GM20431 (cell line): ENCODE measurements at regions not wholly inside any gene's neighbourhood (a gene's known extent, or its start where the extent isn't known, plus 50 kb on each side); places are given as distances from the start of the nearest gene placed in this dataset.

ENCODE experiments used
- in situ Hi-C: fragments of 300-500 bp; cut with MseI, MboI; formaldehyde crosslinking; loops from one replicate; pipeline ENCODE4 v1.15.0; 2020; ENCODE audit warnings: low sequenced_read_pairs; ENCODE audit not compliant: unreplicated experiment

DNA sequence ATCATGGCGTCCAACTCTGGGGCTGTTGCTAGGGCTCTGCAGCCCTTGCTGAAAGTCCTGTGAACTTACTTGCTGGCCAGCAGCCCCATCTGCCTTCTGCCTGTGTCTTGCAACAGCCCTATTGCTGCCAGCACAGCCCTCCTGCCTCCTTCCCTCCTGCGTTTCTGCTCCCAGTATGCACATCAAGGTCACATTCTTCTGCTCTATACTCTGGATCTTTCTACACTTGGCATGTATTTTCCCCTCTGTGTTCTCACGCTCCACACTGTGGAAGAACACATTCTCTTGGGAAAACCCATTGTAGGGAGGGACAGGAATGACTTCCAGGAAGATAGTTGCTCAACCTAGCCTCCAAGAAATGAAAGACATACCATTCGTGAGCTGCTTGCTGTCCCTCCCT lies 80.9 kb upstream of the PHACTR2 start:
- in situ Hi-C loops: loop anchor here (25.0 kb wide), 1 partner anchor 415 kb away; the partner anchor contains the start of gene PLAGL1

DNA sequence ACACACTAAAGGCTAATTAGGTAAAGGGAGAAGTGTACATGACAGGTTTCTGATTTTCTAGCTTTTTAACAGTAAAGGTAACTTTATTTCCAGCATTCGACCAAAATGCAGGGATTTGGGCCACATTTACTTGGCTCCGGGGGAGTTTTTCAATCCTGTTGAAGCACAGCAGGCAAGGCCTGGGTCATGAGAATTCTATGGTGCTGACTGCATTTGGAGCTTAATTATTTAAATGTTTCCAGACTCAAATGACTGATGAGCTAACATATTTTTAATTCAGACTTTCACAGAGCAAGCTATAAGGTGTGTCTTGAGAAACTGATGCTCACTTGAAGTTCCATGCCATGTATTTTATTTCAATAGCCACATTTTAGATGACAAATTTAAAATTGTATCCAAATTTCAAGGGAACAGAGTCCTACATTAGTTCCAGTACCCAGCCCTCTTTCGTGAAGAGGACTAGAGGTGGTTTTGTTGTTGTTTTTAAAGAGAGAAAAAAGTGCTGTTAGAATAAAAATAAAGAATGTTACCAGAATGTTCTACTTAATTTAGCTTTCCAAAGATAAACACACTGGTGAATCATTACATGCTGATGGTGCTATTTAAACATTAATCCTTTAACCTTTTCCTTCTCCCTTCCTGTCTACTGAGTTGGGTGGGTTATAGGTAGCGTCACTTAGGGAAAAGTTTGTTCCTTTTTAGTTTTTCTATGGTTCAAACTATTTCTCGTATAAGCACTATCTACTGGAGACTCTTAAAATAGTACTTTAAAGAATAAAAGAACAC lies 82.3 kb upstream of the PHACTR2 start:
- in situ Hi-C loops: loop anchor here (25.0 kb wide), 1 partner anchor 417 kb away; the partner anchor contains the start of gene PLAGL1

DNA sequence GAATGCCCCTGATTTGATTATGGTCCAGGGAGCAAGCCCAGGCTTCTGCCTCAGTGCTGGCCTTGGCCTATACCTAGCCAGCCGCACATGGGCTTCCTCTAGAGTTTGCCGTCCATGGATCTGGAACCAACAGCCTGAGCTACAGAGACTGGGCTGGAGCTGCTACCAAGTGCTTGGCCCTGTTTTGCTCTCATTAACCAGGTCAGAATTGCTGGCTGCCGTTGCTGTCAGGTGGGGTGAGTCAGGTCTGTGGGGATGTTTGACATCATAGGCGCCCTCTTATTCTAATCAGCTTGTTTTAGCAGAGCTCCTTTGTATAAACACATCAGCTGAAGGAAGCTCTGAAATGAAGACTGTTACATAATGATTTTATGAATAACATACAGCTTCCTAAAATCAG lies 83.1 kb upstream of the PHACTR2 start:
- in situ Hi-C loops: loop anchor here (25.0 kb wide), 1 partner anchor 418 kb away; the partner anchor contains the start of gene PLAGL1

DNA sequence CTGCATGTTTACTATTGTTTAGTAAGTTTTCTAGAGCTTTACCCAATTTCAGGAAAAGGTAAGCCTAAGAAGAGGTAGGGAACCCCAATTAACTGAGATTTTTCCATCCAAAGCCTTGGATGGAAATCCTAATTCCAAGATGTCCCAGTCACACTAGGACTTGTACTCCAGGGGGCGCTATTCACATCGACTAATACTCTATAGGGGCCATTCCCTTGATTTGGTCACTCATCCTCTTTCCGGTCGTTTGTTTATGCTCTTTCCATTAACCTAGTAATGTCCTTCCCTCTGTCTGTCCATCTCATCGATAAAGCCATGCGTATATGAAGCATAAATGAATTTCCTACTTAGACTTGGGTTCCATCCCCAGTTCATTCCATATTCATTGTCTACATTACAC lies 80.8 kb upstream of the FUCA2 start:
- in situ Hi-C loops: loop anchor here (25.0 kb wide), 1 partner anchor 420 kb away; the partner anchor contains the start of gene PLAGL1

DNA sequence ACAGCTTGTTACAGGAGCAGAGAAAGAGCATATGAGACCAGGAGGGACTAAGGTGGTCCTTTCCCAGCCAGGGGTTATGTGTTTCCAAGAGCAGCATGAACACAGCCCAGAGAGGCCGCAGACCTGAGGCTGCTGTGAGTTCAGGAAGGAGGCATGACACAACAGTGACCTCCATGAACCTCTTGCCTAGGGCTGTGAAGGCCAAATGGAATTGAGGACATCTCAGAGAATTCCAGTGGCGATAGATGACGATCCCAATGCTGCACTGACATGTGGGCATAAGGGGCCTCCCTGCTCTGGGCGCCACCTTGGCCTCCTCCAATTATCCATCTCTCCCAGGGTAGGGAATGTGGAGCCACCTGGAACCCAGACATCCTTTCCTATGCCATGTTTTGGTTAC lies 79.9 kb upstream of the FUCA2 start:
- in situ Hi-C loops: loop anchor here (25.0 kb wide), 1 partner anchor 421 kb away; the partner anchor contains the start of gene PLAGL1

DNA sequence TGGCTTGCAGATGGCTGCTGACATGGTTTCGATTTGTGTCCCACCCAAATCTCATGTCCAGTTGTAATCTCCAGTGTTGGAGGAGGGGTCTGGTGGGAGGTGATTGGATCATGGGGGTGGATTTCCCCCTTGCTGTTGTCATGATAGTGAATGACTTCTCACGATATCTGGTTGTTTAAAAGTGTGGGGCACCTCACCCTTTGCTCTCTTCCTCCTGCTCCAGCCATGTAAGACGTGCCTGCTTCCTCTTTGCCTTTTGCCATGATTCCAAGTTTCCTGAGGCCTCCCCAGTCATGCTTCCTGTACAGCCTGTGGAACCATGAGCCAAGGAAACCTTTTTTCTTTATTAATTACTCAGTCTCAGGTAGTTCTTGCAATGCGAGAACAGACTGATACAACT lies 77.6 kb upstream of the FUCA2 start:
- in situ Hi-C loops: loop anchor here (25.0 kb wide), 1 partner anchor 423 kb away; the partner anchor contains the start of gene PLAGL1

DNA sequence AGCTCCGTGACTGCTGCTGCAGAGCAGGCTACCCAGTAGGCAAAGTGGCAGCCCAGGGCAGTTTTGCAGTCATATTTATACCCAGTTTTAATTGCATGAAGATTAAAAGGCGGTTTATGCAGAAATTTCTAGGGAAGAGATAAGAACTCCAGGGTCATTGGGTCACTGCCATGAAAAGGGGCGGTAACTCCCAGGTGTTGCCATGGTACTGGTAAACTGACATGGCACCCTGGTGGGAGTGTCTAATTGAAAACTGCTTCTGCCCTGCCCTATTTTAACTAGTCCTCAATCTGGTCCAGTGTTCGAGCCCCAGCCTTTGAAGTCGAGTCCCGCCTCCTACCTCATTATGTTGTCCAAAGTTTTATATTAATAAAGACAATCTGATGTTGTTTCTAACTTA lies 75.0 kb upstream of the FUCA2 start:
- in situ Hi-C loops: loop anchor here (25.0 kb wide), 1 partner anchor 426 kb away; the partner anchor contains the start of gene PLAGL1

DNA sequence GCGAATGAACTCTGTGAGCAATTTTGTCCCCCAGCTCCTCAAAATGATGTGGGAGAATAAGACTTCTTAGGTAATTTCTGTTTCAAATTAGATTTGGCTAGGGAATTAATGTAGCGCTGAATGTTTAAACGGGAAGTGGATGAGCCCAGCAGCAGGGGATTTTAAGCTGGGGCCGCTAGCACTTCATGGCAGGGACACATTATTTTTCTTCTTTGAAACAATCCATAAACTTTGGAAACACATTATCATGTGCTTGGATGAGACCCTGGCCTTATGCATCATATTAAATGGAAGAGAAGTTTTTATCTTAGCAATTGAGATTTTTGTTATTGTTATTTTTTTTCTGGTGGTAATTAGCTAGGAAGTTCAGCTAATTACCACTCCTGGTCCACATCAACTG lies 74.2 kb upstream of the FUCA2 start:
- in situ Hi-C loops: loop anchor here (25.0 kb wide), 1 partner anchor 427 kb away; the partner anchor contains the start of gene PLAGL1

DNA sequence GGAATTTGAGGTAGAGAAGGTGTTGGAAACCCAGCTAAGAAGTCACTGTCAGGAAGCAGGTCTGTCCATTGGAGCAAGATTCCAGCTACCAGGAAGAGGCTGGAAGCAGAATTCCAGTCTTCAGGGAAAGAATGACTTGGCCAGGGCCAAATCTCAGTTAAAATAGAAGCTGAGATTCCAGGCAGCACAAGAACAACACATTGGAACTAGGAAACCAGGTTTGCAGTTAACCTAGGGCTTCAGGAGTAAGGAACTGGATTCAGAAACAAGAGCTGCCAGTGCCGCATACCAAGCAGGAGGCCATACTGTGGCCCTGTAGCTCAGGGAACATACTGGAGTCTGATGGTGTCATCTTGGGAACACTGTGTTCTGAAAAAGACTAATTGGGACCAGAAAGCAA lies 73.7 kb upstream of the FUCA2 start:
- in situ Hi-C loops: loop anchor here (25.0 kb wide), 1 partner anchor 427 kb away; the partner anchor contains the start of gene PLAGL1

DNA sequence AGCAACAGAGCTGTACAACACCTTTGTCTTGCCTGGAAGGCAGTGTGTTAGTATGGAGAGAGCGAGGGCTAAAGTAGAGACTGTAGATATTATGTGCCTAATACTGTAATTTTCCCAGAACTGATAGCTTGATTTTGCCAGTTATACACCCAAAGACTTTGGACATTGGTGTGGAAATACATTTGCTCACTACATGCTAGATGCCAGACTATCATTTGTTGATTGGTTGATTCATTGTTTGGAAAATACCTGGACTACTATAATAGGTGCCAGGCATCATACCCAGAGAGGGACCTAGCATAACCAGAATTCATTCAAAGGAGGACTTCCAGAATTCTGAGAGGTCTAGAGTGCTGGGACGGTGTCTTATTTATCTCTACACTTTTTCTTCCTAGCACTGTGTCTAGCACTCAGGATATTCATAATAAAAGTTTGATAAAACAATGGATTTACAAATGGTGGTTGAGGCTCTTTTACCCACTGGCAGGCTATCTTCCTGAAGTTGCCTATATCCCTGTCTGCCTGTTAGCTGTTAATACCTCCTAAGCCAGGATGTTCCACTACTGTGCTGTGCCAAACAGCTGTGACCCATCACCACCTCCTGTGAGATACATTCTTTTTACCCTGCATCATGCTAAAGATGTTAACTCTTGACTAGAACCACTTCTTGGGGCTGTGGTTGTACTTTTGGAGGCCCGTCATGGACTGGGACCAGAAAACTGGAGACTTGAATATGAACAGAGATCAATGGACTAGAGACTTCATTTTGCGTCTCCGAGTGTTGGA lies 72.2 kb upstream of the FUCA2 start:
- in situ Hi-C loops: loop anchor here (25.0 kb wide), 1 partner anchor 429 kb away; the partner anchor contains the start of gene PLAGL1

DNA sequence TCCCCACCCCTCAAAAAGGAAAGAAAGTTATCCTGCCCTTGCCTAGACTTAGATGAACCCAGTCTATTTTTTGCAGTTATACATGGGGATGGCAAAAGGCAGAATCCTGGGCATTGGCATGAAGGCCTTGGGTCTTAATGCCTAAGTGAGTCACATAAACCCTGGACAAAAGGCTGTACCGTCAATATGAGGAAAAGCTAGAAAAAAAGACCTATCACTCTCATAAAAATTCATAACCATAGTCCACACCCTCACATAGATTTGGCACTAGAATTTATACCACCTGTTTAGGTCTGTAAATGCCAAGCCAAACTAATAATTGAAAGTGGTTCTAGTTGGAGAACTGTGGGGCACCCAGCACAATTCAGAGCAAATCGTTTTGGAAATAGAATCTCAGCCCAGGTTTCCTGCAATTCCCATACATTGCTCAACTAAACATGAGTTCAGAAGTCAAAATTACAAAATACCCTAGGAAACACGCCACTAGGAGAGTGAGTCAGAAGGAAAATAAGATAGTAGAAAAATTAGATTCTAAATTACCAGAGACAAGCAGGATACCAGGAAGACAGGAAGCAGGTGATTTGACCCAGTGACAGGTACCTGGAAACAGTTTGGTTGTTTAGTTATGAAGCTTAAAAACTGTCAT lies 70.4 kb upstream of the FUCA2 start:
- in situ Hi-C loops: loop anchor here (25.0 kb wide), 1 partner anchor 430 kb away; the partner anchor contains the start of gene PLAGL1

DNA sequence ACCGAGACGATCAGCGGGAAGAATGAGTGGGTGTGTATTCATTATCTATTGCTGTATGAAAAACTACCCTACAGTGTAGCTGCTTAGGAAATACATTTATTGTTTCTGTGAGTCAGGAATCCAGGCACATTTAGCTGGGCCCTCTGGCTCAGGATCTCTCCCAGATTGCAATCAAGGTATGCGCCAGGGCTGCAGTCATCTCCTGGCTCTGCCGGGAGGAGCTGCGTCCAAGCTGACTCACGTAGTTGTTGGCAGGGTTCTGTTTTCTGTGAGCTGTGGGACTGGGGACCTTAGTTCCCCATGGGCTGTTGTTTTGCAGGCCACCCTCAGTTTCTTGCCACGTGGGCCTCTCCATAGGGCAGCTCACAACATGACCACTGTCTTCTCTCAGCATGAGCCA lies 68.2 kb upstream of the FUCA2 start:
- in situ Hi-C loops: loop anchor here (25.0 kb wide), 1 partner anchor 433 kb away; the partner anchor contains the start of gene PLAGL1

DNA sequence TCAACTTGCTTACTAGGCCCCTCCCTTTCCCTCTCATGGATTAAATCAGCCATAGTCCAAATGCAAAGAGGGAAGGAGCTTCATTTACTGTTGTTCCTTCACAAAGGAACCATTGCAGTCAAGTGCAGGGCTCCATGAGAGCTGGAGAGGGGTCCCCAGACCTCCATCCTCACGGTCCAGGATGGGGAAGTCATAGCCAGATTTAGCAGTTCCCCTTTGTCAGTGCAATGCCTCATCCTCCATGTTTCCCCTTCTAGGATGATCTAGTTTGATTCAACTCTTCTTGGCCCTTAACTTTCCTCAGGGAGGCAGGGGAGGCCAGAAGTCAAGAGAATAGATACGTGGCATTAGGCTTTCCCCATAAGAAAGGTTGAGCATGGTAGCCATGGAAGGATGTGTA lies 66.5 kb upstream of the FUCA2 start:
- in situ Hi-C loops: loop anchor here (25.0 kb wide), 1 partner anchor 434 kb away; the partner anchor contains the start of gene PLAGL1

DNA sequence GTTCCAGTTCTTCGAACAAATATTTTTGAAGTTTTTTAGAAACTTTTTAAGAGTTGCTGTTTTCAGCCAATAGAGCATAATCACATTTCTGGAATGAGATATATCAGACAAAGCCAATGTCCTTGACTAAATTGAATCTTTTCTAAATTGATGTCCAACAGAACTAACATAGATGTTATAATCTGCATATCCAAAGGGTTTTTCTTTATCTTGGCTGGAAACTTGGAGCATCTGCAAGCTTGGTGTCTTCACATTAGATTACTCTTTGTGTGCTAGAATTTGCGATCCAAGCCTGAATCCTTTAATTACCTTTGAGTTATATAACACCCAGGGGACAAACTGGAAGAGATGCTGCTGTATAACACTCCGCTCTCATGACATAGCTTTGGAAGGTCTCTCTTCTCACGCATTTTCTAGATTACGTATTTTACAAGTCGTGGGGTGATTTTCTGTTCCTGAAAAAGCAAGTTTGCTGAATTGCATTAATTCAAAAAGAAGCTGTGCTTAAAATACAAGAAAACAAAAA lies 64.4 kb upstream of the FUCA2 start:
- in situ Hi-C loops: loop anchor here (25.0 kb wide), 1 partner anchor 436 kb away; the partner anchor contains the start of gene PLAGL1

DNA sequence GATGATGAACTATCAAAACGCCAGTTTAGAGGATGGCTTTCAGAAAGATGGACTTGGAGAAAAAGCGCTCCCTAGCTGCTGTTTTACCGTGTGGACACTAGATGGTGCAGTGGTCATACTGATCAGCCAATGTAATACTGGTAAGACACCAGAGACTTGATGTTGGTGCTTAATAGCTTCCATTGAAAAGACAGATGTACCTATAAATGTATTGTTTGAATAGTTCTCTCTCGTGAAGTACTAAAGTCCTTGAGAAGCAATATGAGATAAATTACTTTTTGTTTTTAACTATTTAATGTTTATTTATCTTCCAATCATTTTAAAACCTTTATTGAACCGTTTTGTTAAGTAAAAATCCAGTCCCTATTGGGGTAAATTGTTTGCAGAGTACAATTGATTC lies 63.9 kb upstream of the FUCA2 start:
- in situ Hi-C loops: loop anchor here (25.0 kb wide), 1 partner anchor 437 kb away; the partner anchor contains the start of gene PLAGL1

DNA sequence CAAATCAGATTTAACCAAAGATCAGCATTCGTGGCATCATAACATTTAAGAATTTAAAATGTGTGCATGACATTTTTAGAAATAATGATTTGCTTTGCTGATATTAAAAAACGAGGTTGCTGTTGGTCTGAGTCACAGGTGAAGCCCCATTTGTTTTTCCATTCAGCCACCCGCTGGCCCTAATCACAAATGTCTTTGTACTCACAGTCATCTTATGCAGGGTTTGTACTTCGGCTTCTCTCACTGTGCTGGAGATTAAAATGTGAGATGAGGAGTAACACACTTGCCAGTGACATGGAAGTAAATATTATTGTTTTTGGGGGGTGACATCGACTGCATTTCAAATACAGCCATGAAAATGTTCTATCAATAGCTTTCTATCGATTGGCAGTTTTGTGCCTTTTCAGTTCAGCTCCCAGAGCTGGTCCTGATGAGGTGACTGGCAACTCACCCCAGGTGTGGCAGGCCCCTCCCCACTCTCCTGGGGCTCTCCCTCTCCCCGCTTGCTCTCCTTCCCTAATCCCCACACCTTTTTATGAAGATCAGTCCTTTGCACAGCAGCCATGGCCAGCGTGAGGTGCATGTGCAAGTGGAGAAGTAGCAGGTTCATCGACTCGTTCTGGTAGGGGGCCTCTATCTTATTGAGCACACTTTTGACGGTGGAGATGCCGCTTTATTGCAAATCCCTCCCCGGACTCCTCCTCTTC lies 58.8 kb upstream of the FUCA2 start:
- in situ Hi-C loops: no loop called here

DNA sequence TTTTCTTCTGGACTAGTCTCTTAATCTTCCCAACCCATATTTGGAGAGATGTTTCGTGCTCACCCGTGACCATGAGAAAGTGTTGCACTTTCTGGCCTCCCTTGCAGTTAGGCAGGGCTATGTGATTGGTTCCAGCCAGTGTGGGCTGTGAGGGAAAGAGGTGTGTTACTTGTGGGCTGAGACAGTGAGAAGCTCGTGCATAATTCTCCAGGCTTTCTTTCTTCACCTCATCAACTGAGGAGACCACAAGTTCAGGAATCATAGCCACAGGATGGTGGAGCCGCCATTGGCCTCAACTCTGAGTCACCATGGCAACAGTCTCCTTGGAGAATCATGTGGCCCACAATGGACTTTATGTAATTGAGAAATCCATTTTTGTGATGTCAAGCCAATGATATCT lies 57.5 kb upstream of the FUCA2 start:
- in situ Hi-C loops: no loop called here

DNA sequence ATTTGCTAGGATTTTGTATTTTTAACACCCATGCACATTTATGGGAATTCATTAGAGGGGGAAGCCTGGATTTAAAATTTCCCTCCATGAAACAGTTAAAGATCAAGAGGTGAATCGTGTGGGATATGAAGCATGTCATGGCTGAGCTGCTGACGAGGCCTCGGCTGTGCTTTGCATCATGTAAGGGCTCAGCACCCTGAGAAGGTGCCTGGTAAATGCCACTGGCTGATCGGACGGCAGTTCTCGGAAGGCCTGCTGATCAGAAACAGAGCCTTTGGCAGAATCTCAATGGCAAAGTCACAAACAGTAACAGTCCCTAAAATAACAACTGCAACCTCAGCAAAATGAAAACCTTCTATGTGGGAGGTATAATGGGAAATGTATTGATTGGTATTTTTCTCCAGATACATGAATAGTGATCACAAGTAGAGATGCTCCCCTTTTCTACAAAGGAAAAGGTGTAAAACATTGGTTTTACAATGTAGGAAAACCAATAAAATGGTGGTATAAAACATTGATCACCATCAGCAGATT lies 53.0 kb upstream of the FUCA2 start:
- in situ Hi-C loops: no loop called here

DNA sequence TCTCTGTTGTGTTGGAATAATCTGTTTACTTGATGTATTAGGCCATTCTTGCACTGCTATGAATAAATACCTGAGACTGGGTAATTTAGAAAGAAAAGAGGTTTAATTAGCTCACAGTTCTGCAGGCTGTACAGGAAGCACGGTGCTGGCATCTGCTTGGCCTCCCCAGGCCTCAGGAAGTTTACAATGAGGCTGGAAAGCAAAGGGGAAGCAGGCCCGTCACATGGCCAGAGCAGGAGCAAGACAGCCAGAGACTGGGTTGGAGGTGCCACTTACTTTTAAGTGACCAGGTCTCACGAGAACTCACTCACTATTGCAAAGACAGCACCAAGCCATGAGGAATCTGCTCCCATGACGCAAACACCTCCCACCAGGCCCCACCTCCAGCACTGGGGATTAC lies 50.6 kb upstream of the FUCA2 start:
- in situ Hi-C loops: no loop called here
